OCI-LY7 (cell line): ENCODE measurements at regions not wholly inside any gene's neighbourhood (a gene's known extent, or its start where the extent isn't known, plus 50 kb on each side); places are given as distances from the start of the nearest gene placed in this dataset.

Experiments used
- CTCF ChIP-seq: fragments of 200-600 bp; sonication (generic); conservative IDR thresholded peaks from 2 replicates; pipeline ENCODE4 v1.5.1; 2014; ENCODE audit warnings: mild to moderate bottlenecking, antibody characterized with exemption, low read length, moderate library complexity, mixed read lengths
- EZH2phosphoT487 ChIP-seq: fragments of 200-600 bp; sonication (generic); IDR thresholded peaks from 2 replicates; pipeline ENCODE4 v1.6.1; 2018; ENCODE audit warnings: low read depth, borderline replicate concordance, mild to moderate bottlenecking, mixed run types, antibody characterized with exemption, low read length, moderate library complexity, mixed read lengths

GRCh38 chr19:27675771-27676170 lies 1537.2 kb downstream of the UQCRFS1 start:
- TF ChIP-seq CTCF (no peak), EZH2phosphoT487 (no peak)
